ENCODE measurements at regions not wholly inside any gene's neighbourhood (a gene's known extent, or its start where the extent isn't known, plus 50 kb on each side); places are given as distances from the start of the nearest gene placed in this dataset.

DNA sequence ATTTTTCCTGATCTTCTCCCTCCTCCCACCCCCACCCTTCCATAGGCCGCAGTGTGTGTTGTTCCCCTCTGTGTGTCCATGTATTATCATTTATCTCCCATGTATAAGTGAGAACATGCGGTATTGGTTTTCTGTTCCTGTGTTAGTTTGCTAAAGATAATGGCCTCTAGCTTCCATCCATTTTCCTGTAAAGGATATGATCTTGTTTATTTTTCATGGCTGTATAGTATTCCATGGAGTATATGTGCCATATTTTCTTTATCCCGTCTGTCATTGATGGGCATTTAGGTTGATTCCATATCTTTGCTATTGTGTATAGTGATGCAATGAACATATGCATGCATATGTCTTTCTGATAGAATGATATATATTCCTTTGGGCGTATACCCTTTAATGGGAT is 173.3 kb upstream of the NAALADL2 start:
- Histone ChIP-seq H3K4me3 (ENCODE audit: low read length) (no peak overlapping the region), H3K27me3 (ENCODE audit: control insufficient read depth, low read length) (no peaks in the 10 kb centered on the region), H3F3A (ENCODE audit: control insufficient read depth, insufficient read depth) (no peaks in the 10 kb centered on the region), H3K79me2 (ENCODE audit: control insufficient read depth, low read length) (no peaks in the 10 kb centered on the region), H3K27ac (ENCODE audit: low read depth, low read length) (no peak overlapping the region), H3K4me2 (ENCODE audit: low read length) (no peak overlapping the region), H3K9me2 (replicated peaks; ENCODE audit: control insufficient read depth, low read length) (no peaks in the 10 kb centered on the region), H3K36me3 (ENCODE audit: control insufficient read depth, low read length) (no peaks in the 10 kb centered on the region), H4K20me1 (ENCODE audit: control insufficient read depth, insufficient read depth, low read depth, low read length) (no peaks in the 10 kb centered on the region), H3K9me3 (ENCODE audit: control insufficient read depth, insufficient read depth, low read length) (peaks cover 4% of the 10 kb centered on the region; the same call in 1 of the 2 replicates), H3K4me1 (ENCODE audit: control insufficient read depth, low read length) (no peaks in the 10 kb centered on the region)
- TF ChIP-seq EZH2phosphoT487 (IDR thresholded peaks at IDR 0.05; ENCODE audit: borderline replicate concordance, low read length): no peak
- TF ChIP-seq, protein P1, sequence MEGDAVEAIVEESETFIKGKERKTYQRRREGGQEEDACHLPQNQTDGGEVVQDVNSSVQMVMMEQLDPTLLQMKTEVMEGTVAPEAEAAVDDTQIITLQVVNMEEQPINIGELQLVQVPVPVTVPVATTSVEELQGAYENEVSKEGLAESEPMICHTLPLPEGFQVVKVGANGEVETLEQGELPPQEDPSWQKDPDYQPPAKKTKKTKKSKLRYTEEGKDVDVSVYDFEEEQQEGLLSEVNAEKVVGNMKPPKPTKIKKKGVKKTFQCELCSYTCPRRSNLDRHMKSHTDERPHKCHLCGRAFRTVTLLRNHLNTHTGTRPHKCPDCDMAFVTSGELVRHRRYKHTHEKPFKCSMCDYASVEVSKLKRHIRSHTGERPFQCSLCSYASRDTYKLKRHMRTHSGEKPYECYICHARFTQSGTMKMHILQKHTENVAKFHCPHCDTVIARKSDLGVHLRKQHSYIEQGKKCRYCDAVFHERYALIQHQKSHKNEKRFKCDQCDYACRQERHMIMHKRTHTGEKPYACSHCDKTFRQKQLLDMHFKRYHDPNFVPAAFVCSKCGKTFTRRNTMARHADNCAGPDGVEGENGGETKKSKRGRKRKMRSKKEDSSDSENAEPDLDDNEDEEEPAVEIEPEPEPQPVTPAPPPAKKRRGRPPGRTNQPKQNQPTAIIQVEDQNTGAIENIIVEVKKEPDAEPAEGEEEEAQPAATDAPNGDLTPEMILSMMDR (IDR thresholded peaks at IDR 0.05; ENCODE audit: low read depth, low read length, poor library complexity, severe bottlenecking): no peak

GRCh38 chr3:174697310-174697709 is 161.8 kb upstream of the NAALADL2 start:
- no peaks in the 10 kb centered on the region for H3K36me3 ChIP-seq (ENCODE audit: control insufficient read depth, low read length)
- no peaks in the 10 kb centered on the region for H4K20me1 ChIP-seq (ENCODE audit: control insufficient read depth, insufficient read depth, low read depth, low read length)
- H3K9me2 ChIP-seq (replicated peaks; ENCODE audit: control insufficient read depth, low read length): no peaks in the 10 kb centered on the region

DNA sequence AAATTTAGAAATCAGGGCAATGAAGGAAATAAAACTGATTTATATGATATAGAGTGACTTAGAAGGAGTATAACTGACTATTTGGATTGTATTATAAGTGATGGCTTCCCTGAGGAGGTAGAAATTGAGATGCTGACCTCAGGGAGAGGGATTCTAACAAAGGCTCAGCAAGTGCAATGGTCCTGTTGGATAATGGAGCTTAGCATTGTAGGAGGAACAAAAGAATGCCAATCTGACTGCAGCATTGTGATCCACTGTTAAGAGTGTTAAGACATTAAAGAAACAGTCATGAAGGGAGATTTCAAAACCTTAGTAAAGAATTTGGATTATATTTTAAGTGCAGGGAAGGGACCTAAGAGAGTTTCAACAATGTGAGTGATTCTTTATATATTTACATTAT is 158.4 kb upstream of the NAALADL2 start:
- Histone ChIP-seq H3K27me3 (ENCODE audit: control insufficient read depth, low read length) (no peaks in the 10 kb centered on the region), H3K9me3 (ENCODE audit: control insufficient read depth, insufficient read depth, low read length) (no peaks in the 10 kb centered on the region), H3F3A (ENCODE audit: control insufficient read depth, insufficient read depth) (no peaks in the 10 kb centered on the region), H3K4me3 (ENCODE audit: low read length) (no peak overlapping the region), H4K20me1 (ENCODE audit: control insufficient read depth, insufficient read depth, low read depth, low read length) (no peaks in the 10 kb centered on the region), H3K27ac (ENCODE audit: low read depth, low read length) (no peak overlapping the region), H3K4me2 (ENCODE audit: low read length) (no peak overlapping the region), H3K4me1 (ENCODE audit: control insufficient read depth, low read length) (no peaks in the 10 kb centered on the region), H3K9me2 (replicated peaks; ENCODE audit: control insufficient read depth, low read length) (no peaks in the 10 kb centered on the region), H3K79me2 (ENCODE audit: control insufficient read depth, low read length) (no peaks in the 10 kb centered on the region), H3K36me3 (ENCODE audit: control insufficient read depth, low read length) (no peaks in the 10 kb centered on the region)
- TF ChIP-seq, protein P1 (IDR thresholded peaks at IDR 0.05; ENCODE audit: low read depth, low read length, poor library complexity, severe bottlenecking): no peak
- no peak for TF ChIP-seq EZH2phosphoT487 (IDR thresholded peaks at IDR 0.05; ENCODE audit: borderline replicate concordance, low read length)

More at GRCh38 chr3:174697310-174697709, 161.8 kb upstream of the NAALADL2 start:
- no peak overlapping the region for H3K4me2 ChIP-seq (ENCODE audit: low read length)
- no peak for TF ChIP-seq EZH2phosphoT487 (IDR thresholded peaks at IDR 0.05; ENCODE audit: borderline replicate concordance, low read length)
- TF ChIP-seq, protein P1 (IDR thresholded peaks at IDR 0.05; ENCODE audit: low read depth, low read length, poor library complexity, severe bottlenecking): no peak
- no peak overlapping the region for H3K27ac ChIP-seq (ENCODE audit: low read depth, low read length)
- H3F3A ChIP-seq (ENCODE audit: control insufficient read depth, insufficient read depth): no peaks in the 10 kb centered on the region
- no peaks in the 10 kb centered on the region for H3K79me2 ChIP-seq (ENCODE audit: control insufficient read depth, low read length)
- H3K4me1 ChIP-seq (ENCODE audit: control insufficient read depth, low read length): no peaks in the 10 kb centered on the region
- no peaks in the 10 kb centered on the region for H3K27me3 ChIP-seq (ENCODE audit: control insufficient read depth, low read length)
- H3K9me3 ChIP-seq (ENCODE audit: control insufficient read depth, insufficient read depth, low read length): no peaks in the 10 kb centered on the region
- H3K4me3 ChIP-seq (ENCODE audit: low read length): no peak overlapping the region
